ENCODE measurements at regions not wholly inside any gene's neighbourhood (a gene's known extent, or its start where the extent isn't known, plus 50 kb on each side); places are given as distances from the start of the nearest gene placed in this dataset.
"Not testable (repeated sequence)": the region's sequence is repeated elsewhere in the genome, so short reads cannot be mapped to it uniquely, and the experiment has no call there.

- not testable (repeated sequence) for DNase-seq
These were observed 235.7 kb downstream of the PTN start for GRCh38 chr7:137107802-137108201.

DNA sequence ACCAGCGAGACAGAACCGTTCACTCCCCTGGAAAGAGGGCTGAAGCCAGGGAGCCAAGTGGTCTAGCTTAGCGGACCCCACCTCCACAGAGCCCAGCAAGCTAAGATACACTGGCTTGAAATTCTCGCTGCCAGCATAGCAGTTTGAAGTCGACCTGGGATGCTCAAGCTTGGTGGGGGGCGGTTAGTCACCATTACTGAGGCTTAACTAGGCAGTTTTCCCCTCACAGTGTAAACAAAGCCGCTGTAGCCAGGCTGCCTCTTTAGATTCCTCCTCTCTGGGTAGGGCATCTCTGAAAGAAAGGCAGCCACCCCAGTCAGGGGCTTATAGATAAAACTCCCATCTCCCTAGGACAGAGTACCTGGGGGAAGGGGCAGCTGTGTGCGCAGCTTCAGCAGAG, 235.1 kb downstream of the CHRM2 start:
- not testable (repeated sequence) for DNase-seq

DNA sequence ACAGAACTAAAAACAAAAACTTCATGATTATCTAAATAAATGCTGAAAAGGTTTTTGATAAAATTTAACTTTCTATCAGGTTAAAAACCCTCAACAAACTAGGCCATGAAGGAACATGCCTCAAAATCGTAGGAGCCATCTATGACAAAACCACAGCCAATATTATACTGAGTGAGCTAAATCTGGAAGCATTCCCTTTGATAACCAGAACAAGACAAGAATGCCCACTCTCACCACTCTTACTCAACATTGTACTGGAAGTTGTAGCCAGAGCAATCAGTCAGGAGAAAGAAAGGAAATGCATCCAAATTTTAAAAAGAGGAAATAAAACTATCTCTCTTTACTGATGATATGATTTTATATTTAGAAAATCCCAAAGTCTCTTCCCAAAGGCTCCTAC, 228.7 kb downstream of the CHRM2 start:
- no peak for DNase-seq

GRCh38 chr7:137096607-137097006, 228.2 kb downstream of the CHRM2 start:
- no peak for DNase-seq

GRCh38 chr7:137093198-137093597, 224.7 kb downstream of the CHRM2 start:
- DNase-seq: no peak

- DNase-seq: peak in 1 of 2 experiments; percentile 17
These were observed 222.9 kb downstream of the CHRM2 start for GRCh38 chr7:137091396-137091795.

GRCh38 chr7:137086896-137087295, 218.4 kb downstream of the CHRM2 start:
- no peak for DNase-seq

DNA sequence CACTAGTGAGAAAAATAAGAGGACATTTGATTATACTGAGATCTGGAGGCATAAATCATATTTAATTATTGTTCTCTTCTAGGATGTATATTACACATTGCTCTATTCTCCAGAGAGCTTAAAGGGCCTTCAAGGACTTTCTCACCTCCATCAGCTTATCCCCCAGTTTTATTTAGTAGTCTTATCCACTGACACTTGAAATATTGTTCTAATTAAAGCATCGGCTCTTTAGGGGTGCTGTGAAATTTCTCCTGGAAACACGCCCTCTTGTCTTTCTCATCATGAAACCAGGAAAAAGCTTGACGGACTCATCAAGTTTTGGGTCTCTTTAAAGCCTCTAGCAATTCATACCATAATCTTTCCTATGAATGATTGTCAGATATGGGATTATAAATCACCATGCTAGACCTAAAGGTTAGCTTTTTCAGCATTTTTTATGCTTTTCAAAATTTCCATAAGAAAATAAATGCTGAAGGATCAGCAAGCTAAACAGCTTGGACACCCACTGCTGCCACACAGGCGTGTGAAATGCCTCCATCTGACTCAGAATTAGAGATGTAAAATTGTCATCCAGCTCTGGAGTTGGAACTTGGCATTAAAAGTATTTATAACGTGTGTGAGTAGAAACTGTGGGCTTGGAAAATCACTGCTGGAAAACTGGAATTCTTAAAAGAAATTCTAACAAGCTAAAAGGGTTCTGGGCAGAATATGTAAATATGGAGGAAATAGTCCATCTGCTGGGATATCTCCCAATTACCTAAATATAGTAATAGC, 216.3 kb downstream of the CHRM2 start:
- no peak for DNase-seq

GRCh38 chr7:137082391-137082790, 213.9 kb downstream of the CHRM2 start:
- DNase-seq: no peak

- DNase-seq: no peak
These were observed 213.1 kb downstream of the CHRM2 start for GRCh38 chr7:137081321-137082093.

- DNase-seq: no peak
These were observed 212.2 kb downstream of the CHRM2 start for GRCh38 chr7:137080516-137081203.

DNA sequence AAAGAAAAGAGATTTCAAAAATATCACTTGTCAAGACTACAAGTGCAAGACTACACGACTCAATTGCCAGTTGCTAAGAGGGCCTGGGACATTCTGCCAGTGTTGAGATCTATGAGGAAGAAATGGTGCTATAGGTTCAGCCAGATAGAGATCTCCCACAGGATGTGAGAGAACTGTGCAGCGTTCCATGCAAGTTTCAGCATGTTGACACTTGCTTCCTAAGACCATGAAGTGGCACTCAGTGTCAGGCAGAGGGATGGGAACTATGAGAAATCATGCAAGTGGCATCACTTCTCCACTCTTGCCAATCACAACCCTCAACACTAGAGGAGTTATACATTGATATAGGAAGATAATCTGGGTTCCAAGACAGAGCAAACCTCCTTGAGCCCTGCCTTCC, 210.3 kb downstream of the CHRM2 start:
- no peak for DNase-seq

DNA sequence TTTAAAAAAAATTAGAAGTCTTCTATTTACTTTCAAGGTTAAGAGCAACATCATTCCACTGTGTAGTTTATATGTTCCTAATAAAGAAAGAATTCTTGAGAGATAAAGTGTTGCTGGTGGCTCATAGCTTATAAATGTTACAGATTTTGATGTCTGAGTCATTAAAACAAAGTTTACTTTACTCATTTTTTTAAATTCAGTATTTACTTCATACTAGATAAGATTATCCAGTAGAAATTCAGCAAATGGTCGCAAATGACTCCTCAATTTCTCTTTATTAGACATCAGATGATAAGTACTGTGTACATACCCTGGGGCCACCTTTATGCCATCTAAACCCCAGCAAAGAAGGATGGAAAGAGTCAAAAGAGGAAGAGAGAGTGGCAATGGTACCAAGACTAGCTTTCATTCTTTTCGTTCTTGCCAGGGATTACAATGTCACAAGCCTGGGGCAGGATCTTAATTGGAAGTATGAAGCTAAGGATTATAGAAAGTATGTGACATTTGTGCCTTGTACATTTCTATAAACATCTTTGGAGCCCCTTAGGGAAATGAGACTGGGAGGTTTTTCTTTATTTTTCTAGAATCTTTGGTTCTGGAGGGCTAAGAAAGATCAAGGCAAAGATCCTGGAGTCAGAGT, 206.1 kb downstream of the CHRM2 start:
- no peak for DNase-seq

GRCh38 chr7:137073571-137074325, 205.3 kb downstream of the CHRM2 start:
- no peak for DNase-seq
